Motor neuron (in vitro differentiated cells): ENCODE measurements at regions not wholly inside any gene's neighbourhood (a gene's known extent, or its start where the extent isn't known, plus 50 kb on each side); places are given as distances from the start of the nearest gene placed in this dataset.

ENCODE experiments used
- ATAC-seq, 8 experiments: fragments of 200-7000 bp; cut with Tn5 transposase; replicated peaks in 6 of 8; 2 replicates each; pipeline ENCODE4 v1.8.0; 2021; ENCODE audit warnings: mild to moderate bottlenecking in 8 of 8, moderate library complexity in 8 of 8
- H3K27ac ChIP-seq, 2 donors: fragments of 250-450 bp; sonication (Bioruptor Pico); 2 replicates each; pipeline ENCODE4 v1.9.0; 2021; ENCODE audit warnings: antibody characterized with exemption in 2 of 2, mild to moderate bottlenecking in 2 of 2, moderate library complexity in 1 of 2
- H3K4me1 ChIP-seq, 2 donors: fragments of 250-450 bp; sonication (Bioruptor Pico); replicated peaks in 1 of 2; 2 replicates each; pipeline ENCODE4 v1.6.1; 2021; ENCODE audit warnings: antibody characterized with exemption in 2 of 2, mild to moderate bottlenecking in 2 of 2, moderate library complexity in 1 of 2
- H3K4me3 ChIP-seq, 5 donors: fragments of 250-450 bp; sonication (Bioruptor Pico); 2 replicates each; pipeline ENCODE4 v1.9.0; 2021; ENCODE audit warnings: antibody characterized with exemption in 5 of 5, mild to moderate bottlenecking in 5 of 5, moderate library complexity in 4 of 5
- WGBS, 10 experiments: fragments of 450-650 bp; shearing (Covaris generic); methylation state at CpG; one replicate each; pipeline ENCODE4 v1.0.0; 2022; 5-methylcytosine and 5-hydroxymethylcytosine counted together
- in situ Hi-C, 9 experiments: fragments of 400-800 bp; cut with MboI; loops; one replicate each; pipeline ENCODE4 v1.15.0; 2021; ENCODE audit warnings: low sequenced_read_pairs in 9 of 9, low pct_unique_long_range_greater_than_20kb in 2 of 9; ENCODE audit not compliant: unreplicated experiment in 9 of 9

- in situ Hi-C loops = no loop called here
- Histone ChIP-seq H3K4me1 (no peaks in the 10 kb centered on the region), H3K4me3 (no peak overlapping the region), H3K27ac (no peak overlapping the region)
- no peak for ATAC-seq
- WGBS, 10 experiments = 82% methylated on average over 2 of the region's 4 CpGs; no CpG with 5 or more reads in 9 of the 10 experiments
These were observed 122.6 kb upstream of the TWIST2 start for GRCh38 chr2:238725298-238725697.

- 50 to 100% (median 80%) methylated on average over 2 to 10 of the region's 17 CpGs; no CpG with 5 or more reads in 2 of the 10 experiments for WGBS, 10 experiments
- no peak overlapping the region for H3K27ac ChIP-seq
- no peak overlapping the region for H3K4me3 ChIP-seq
- in situ Hi-C loops = no loop called here
- ATAC-seq = no peak
- no peaks in the 10 kb centered on the region for H3K4me1 ChIP-seq
These were observed 121.0 kb upstream of the TWIST2 start for GRCh38 chr2:238726670-238727584.

GRCh38 chr2:238727585-238728329, 120.1 kb upstream of the TWIST2 start:
- Histone ChIP-seq H3K4me3 (no peak overlapping the region), H3K4me1 (no peaks in the 10 kb centered on the region), H3K27ac (no peak overlapping the region)
- in situ Hi-C loops = no loop called here
- WGBS, 10 experiments = 40 to 100% (median 64%) methylated on average over 1 to 5 of the region's 11 CpGs; no CpG with 5 or more reads in 2 of the 10 experiments
- ATAC-seq = peak in 2 of 8 experiments; percentile 11 to 12

GRCh38 chr2:238728330-238729260, 119.3 kb upstream of the TWIST2 start:
- 6 to 80% (median 50%) methylated on average over 3 to 10 of the region's 13 CpGs for WGBS, 10 experiments
- Histone ChIP-seq H3K4me3 (no peak overlapping the region), H3K27ac (no peak overlapping the region), H3K4me1 (no peaks in the 10 kb centered on the region)
- in situ Hi-C loops = no loop called here
- peak in 4 of 8 experiments; percentile 27 to 72 (median 62) for ATAC-seq

- Histone ChIP-seq H3K27ac (no peak overlapping the region), H3K4me3 (no peak overlapping the region), H3K4me1 (no peaks in the 10 kb centered on the region)
- no peak for ATAC-seq
- in situ Hi-C loops = no loop called here
- WGBS, 10 experiments = 0 to 100% (median 86%) methylated on average over 1 to 9 of the region's 11 CpGs; no CpG with 5 or more reads in 3 of the 10 experiments
These were observed 118.5 kb upstream of the TWIST2 start for GRCh38 chr2:238729261-238729935.

GRCh38 chr2:238730001-238730669, 117.8 kb upstream of the TWIST2 start:
- in situ Hi-C loops = no loop called here
- H3K4me3 ChIP-seq = no peak overlapping the region
- no peak overlapping the region for H3K27ac ChIP-seq
- H3K4me1 ChIP-seq = no peaks in the 10 kb centered on the region
- 56 to 100% (median 90%) methylated on average over 1 to 5 of the region's 17 CpGs; no CpG with 5 or more reads in 2 of the 10 experiments for WGBS, 10 experiments
- ATAC-seq = no peak

GRCh38 chr2:238730881-238731280, 117.0 kb upstream of the TWIST2 start:
- H3K4me1 ChIP-seq = no peaks in the 10 kb centered on the region
- H3K4me3 ChIP-seq = no peak overlapping the region
- in situ Hi-C loops = no loop called here
- H3K27ac ChIP-seq = no peak overlapping the region
- WGBS, 10 experiments = 13 to 100% (median 80%) methylated on average over 1 to 4 of the region's 4 CpGs; no CpG with 5 or more reads in 1 of the 10 experiments
- ATAC-seq = peak in 2 of 8 experiments; percentile 3 to 67

- 0 to 94% (median 73%) methylated on average over 1 to 3 of the region's 3 CpGs; no CpG with 5 or more reads in 1 of the 10 experiments for WGBS, 10 experiments
- H3K4me3 ChIP-seq = no peak overlapping the region
- H3K27ac ChIP-seq = no peak overlapping the region
- ATAC-seq = peak in 2 of 8 experiments; percentile 48 to 49
- in situ Hi-C loops = no loop called here
- no peaks in the 10 kb centered on the region for H3K4me1 ChIP-seq
These were observed 115.9 kb upstream of the TWIST2 start for GRCh38 chr2:238731961-238732360.

GRCh38 chr2:238738917-238739316, 109.0 kb upstream of the TWIST2 start:
- Histone ChIP-seq H3K4me3 (no peak overlapping the region), H3K27ac (no peak overlapping the region), H3K4me1 (peaks cover 0 to 7% of the 10 kb centered on the region in 2 donors)
- ATAC-seq = no peak
- WGBS, 10 experiments = 20 to 87% (median 76%) methylated on average over 1 to 6 of the region's 6 CpGs; no CpG with 5 or more reads in 4 of the 10 experiments
- in situ Hi-C loops = no loop called here

GRCh38 chr2:238739668-238740067, 108.2 kb upstream of the TWIST2 start:
- 45 to 100% (median 79%) methylated on average over 1 to 5 of the region's 5 CpGs; no CpG with 5 or more reads in 1 of the 10 experiments for WGBS, 10 experiments
- Histone ChIP-seq H3K4me1 (peaks cover 0 to 7% of the 10 kb centered on the region in 2 donors), H3K4me3 (no peak overlapping the region), H3K27ac (no peak overlapping the region)
- no peak for ATAC-seq
- in situ Hi-C loops = no loop called here

- Histone ChIP-seq H3K4me3 (no peak overlapping the region), H3K27ac (no peak overlapping the region), H3K4me1 (peaks cover 0 to 7% of the 10 kb centered on the region in 2 donors)
- in situ Hi-C loops = no loop called here
- ATAC-seq = no peak
- WGBS, 10 experiments = 0 to 86% (median 40%) methylated on average over 1 to 2 of the region's 2 CpGs; no CpG with 5 or more reads in 3 of the 10 experiments
These were observed 106.6 kb upstream of the TWIST2 start for GRCh38 chr2:238741277-238741676.
